ENCODE measurements at regions not wholly inside any gene's neighbourhood (a gene's known extent, or its start where the extent isn't known, plus 50 kb on each side); places are given as distances from the start of the nearest gene placed in this dataset.

DNA sequence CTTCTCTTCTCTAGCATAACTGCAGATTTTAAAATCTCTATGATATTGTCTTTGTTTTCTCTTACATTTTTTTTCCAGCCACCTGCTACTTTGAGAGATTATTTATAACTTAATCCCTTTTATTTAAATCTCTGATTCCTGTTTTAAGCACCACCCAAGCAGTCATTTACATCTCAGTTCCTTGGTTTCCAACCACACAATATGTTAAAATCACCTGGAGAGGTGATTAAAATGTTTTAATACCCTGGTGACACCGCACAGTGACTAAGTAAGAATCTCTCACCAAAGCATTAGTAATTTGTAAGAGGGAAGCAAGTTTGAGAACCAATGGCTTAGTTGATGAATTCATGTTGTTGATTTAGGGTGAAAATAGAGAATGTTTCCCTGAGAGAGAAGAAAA lies 849.8 kb downstream of the TMTC2 start:
- Histone ChIP-seq H3K4me3 (no peak overlapping the region), H3K27me3 (no peaks in the 10 kb centered on the region), H3K36me3 (no peaks in the 10 kb centered on the region), H3K27ac (no peak overlapping the region), H3K4me1 (no peaks in the 10 kb centered on the region), H3K9me3 (no peaks in the 10 kb centered on the region)
- in situ Hi-C loops (cut with MboI; ENCODE audit: low pct_ligation_motif_present in 1 of 4, low pct_unique_long_range_greater_than_20kb in 1 of 4, low sequenced_read_pairs in 3 of 4) (no loop called here), intact Hi-C loops (cut with DNase I; ENCODE audit: low total_unique reads) (no loop called here)
- TF ChIP-seq POLR2AphosphoS5 (IDR thresholded peaks at IDR 0.05) (no peak), EP300 (IDR thresholded peaks at IDR 0.05; ENCODE audit: low read depth) (no peak), POLR2A (IDR thresholded peaks at IDR 0.05) (no peak)
- TF ChIP-seq, protein P1, sequence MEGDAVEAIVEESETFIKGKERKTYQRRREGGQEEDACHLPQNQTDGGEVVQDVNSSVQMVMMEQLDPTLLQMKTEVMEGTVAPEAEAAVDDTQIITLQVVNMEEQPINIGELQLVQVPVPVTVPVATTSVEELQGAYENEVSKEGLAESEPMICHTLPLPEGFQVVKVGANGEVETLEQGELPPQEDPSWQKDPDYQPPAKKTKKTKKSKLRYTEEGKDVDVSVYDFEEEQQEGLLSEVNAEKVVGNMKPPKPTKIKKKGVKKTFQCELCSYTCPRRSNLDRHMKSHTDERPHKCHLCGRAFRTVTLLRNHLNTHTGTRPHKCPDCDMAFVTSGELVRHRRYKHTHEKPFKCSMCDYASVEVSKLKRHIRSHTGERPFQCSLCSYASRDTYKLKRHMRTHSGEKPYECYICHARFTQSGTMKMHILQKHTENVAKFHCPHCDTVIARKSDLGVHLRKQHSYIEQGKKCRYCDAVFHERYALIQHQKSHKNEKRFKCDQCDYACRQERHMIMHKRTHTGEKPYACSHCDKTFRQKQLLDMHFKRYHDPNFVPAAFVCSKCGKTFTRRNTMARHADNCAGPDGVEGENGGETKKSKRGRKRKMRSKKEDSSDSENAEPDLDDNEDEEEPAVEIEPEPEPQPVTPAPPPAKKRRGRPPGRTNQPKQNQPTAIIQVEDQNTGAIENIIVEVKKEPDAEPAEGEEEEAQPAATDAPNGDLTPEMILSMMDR (IDR thresholded peaks at IDR 0.05): no peak
- WGBS, 2 donors (ENCODE audit: low coverage in 1 of 2): 85 to 100% methylated on average over 1 of the region's 1 CpG
- no peak for DNase-seq

DNA sequence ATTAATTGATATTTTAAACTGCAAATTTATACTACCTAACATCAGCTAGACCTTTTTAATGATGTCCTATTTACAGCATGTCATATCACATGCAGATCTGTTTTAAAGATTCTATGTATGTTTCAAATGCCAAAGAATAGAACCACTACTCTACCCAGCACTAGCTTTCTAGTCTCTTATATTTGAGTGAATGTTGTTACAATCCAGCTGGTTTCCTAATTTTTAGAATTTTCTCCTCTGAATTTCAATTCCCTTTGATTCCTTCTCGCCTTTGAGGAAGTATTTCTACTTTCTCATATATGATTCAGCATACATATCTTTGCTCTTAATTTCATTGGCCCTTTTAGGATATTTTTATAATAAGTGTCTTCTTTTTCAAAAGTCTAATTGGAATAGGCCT lies 841.9 kb downstream of the TMTC2 start:
- in situ Hi-C loops (cut with MboI; ENCODE audit: low pct_ligation_motif_present in 1 of 4, low pct_unique_long_range_greater_than_20kb in 1 of 4, low sequenced_read_pairs in 3 of 4): no loop called here
- Histone ChIP-seq H3K4me3 (no peak overlapping the region), H3K4me1 (no peaks in the 10 kb centered on the region), H3K27me3 (no peaks in the 10 kb centered on the region), H3K36me3 (no peaks in the 10 kb centered on the region), H3K27ac (peak overlapping the region in 1 of 4 donors; percentile 1), H3K9me3 (no peaks in the 10 kb centered on the region)
- 61 to 88% methylated on average over 1 of the region's 1 CpG for WGBS, 2 donors (ENCODE audit: low coverage in 1 of 2)
- intact Hi-C loops (cut with DNase I; ENCODE audit: low total_unique reads): no loop called here
- no peak for TF ChIP-seq POLR2AphosphoS5 (IDR thresholded peaks at IDR 0.05)
- no peak for TF ChIP-seq POLR2A (IDR thresholded peaks at IDR 0.05)
- TF ChIP-seq EP300 (IDR thresholded peaks at IDR 0.05; ENCODE audit: low read depth): no peak
- TF ChIP-seq, protein P1 (IDR thresholded peaks at IDR 0.05): no peak
- DNase-seq: no peak

DNA sequence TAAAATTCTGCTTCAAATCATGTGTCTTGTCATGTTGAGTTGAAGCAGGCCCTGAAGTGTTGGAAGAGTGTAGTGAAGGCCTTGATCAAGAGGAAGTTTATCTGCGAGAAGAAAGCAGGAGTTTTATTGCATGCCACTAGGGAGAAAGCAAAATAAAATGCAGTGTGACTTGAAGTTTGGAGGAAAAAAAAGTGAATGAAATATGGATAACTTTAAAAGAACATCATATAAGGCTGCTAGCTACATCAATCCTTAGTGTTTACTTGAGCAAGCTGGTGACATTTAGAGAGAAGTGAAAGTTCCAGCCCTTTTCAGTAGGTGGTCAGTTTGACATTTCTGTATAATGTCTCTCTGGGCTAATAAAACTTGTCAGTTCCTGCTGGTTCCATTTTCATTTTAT lies 841.1 kb downstream of the TMTC2 start:
- peak; percentile 10 to 61 (median 48) for TF ChIP-seq POLR2AphosphoS5 (IDR thresholded peaks at IDR 0.05)
- TF ChIP-seq POLR2A (IDR thresholded peaks at IDR 0.05): no peak
- H3K36me3 ChIP-seq: no peaks in the 10 kb centered on the region
- no peaks in the 10 kb centered on the region for H3K27me3 ChIP-seq
- H3K9me3 ChIP-seq: no peaks in the 10 kb centered on the region
- intact Hi-C loops (cut with DNase I; ENCODE audit: low total_unique reads) (no loop called here), in situ Hi-C loops (cut with MboI; ENCODE audit: low pct_ligation_motif_present in 1 of 4, low pct_unique_long_range_greater_than_20kb in 1 of 4, low sequenced_read_pairs in 3 of 4) (no loop called here)
- H3K27ac ChIP-seq: peak overlapping the region in 1 of 4 donors; percentile 1
- H3K4me3 ChIP-seq: no peak overlapping the region
- WGBS, 2 donors (ENCODE audit: low coverage in 1 of 2): 20 to 24% methylated on average over 1 of the region's 1 CpG
- H3K4me1 ChIP-seq: no peaks in the 10 kb centered on the region
- DNase-seq: no peak

DNA sequence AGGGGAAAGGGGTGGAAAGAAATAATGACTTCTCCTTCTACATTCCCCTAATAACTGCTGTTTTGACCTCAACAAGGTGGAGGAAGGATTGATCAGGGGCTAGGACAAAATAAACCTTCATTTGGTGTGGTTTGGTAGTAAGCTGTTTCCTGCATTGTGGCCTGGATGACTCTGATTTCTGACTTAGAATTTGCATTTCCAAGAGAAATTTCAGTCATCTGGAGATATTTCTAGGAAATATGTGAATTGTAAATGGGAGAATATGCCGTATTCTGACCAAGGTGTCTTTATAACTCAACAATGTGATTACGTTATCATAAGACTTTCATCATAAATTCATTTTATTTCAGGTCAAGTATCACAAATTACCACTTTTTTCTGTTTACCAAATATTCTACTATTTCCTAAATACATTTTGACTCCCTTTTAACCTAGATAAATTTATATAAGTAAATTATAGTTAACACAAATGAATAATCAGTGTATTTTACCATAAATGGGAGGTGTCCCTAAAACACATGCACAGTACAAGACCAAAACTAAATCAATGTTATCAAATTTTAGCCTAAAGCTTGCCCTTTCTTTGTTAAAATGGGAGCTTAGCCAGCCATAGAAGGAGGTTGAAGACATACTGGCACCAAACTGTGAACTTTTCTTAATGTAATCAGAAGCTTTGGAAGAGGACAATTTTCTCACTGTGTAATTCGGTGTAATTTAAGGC lies 828.8 kb downstream of the TMTC2 start:
- H3K9me3 ChIP-seq: no peaks in the 10 kb centered on the region

More for the DNA sequence above, 828.8 kb downstream of the TMTC2 start:
- WGBS, 2 donors (ENCODE audit: low coverage in 1 of 2): 69 to 85% methylated on average over 3 of the region's 3 CpGs
- DNase-seq: no peak
- Histone ChIP-seq H3K27me3 (no peaks in the 10 kb centered on the region), H3K27ac (no peak overlapping the region), H3K4me3 (no peak overlapping the region), H3K36me3 (no peaks in the 10 kb centered on the region), H3K4me1 (no peaks in the 10 kb centered on the region)
- intact Hi-C loops (cut with DNase I; ENCODE audit: low total_unique reads): no loop called here
- in situ Hi-C loops (cut with MboI; ENCODE audit: low pct_ligation_motif_present in 1 of 4, low pct_unique_long_range_greater_than_20kb in 1 of 4, low sequenced_read_pairs in 3 of 4): no loop called here
- TF ChIP-seq POLR2AphosphoS5 (IDR thresholded peaks at IDR 0.05) (no peak), POLR2A (IDR thresholded peaks at IDR 0.05) (no peak), EP300 (IDR thresholded peaks at IDR 0.05; ENCODE audit: low read depth) (no peak)
- TF ChIP-seq, protein P1 (IDR thresholded peaks at IDR 0.05): no peak
